Epithelial cell of esophagus (primary cell): ENCODE measurements at regions not wholly inside any gene's neighbourhood (a gene's known extent, or its start where the extent isn't known, plus 50 kb on each side); places are given as distances from the start of the nearest gene placed in this dataset.
A peak's percentile ranks its signal among the peaks of the same experiment; 100 is the strongest.

Source experiments
- DNase-seq: peaks from one replicate; pipeline ENCODE4 v3.0.0; 2010; ENCODE audit warnings: low read depth
- H3K4me3 ChIP-seq: 2 replicates; pipeline ENCODE4 v1.5.1; 2011; ENCODE audit warnings: mild to moderate bottlenecking, low read length, control low read depth
- CTCF ChIP-seq: IDR thresholded peaks from 2 replicates; pipeline ENCODE4 v1.5.1; 2011; ENCODE audit warnings: low read depth, mild to moderate bottlenecking, low read length, control low read depth, inconsistent platforms; ENCODE audit not compliant: insufficient read depth; ENCODE audit errors: missing control alignments

- no peak for DNase-seq
- H3K4me3 ChIP-seq: no peak overlapping the region
- TF ChIP-seq CTCF: no peak
These were observed 715.0 kb downstream of the FAM133A start for GRCh38 chrX:94389044-94389443.

GRCh38 chrX:94400488-94400887 lies 726.5 kb downstream of the FAM133A start:
- no peak for TF ChIP-seq CTCF
- no peak overlapping the region for H3K4me3 ChIP-seq
- peak; percentile 96 for DNase-seq

GRCh38 chrX:94401426-94401825 lies 727.4 kb downstream of the FAM133A start:
- H3K4me3 ChIP-seq: no peak overlapping the region
- TF ChIP-seq CTCF: no peak
- peak; percentile 44 for DNase-seq

- no peak for TF ChIP-seq CTCF
- no peak for DNase-seq
- no peak overlapping the region for H3K4me3 ChIP-seq
These were observed 740.7 kb downstream of the FAM133A start for GRCh38 chrX:94414746-94415145.

- no peak for TF ChIP-seq CTCF
- DNase-seq: no peak
- H3K4me3 ChIP-seq: no peak overlapping the region
These were observed 744.1 kb downstream of the FAM133A start for GRCh38 chrX:94418065-94418464.

- no peak for TF ChIP-seq CTCF
- DNase-seq: no peak
- H3K4me3 ChIP-seq: no peak overlapping the region
These were observed 750.5 kb downstream of the FAM133A start for GRCh38 chrX:94424456-94424855.

- no peak overlapping the region for H3K4me3 ChIP-seq
- no peak for TF ChIP-seq CTCF
- DNase-seq: no peak
These were observed 756.1 kb downstream of the FAM133A start for GRCh38 chrX:94430091-94430490.
